ENCODE measurements at regions not wholly inside any gene's neighbourhood (a gene's known extent, or its start where the extent isn't known, plus 50 kb on each side); places are given as distances from the start of the nearest gene placed in this dataset.

DNA sequence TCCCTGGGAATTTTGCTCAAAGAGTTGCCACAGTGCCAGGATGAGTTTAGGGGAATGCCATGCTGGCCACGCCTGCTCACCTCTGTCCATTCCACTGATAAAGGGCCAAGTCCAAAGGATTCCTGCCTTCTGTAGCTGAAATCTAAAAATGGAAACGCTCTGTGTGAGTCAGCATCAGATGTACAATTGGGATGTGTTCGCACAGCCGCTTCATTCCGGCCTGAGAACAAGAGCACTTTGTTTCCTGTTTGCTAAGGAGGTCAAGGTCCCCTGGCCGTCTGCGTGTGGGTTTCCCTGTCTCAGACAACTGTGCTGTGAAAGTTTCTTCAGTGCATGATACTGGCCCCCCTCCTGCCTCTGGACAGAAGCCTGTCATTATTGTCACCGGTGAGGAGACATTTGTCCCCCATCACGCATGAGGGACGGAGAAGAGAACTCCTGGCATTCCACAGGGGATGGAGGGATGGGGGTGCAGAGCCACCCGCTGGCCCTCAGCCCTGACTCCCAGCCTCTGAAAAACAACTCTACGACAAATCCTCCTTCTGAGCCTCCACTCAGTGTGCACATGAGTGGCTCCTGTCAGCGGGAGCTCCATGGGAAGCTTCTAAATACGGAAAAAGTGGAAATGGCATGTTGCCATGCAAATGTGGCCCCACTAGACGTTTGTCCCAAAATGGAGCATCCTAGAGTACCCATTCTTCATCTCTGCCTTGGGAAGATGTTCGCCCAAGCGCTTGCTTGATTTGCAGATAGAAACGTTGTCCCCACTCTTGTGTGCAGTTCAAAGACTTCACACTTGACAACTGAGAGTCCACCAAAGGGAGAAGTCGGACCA lies 143.5 kb upstream of the AFDN start:
- Histone ChIP-seq H3K4me3 (no peak overlapping the region), H3K9me3 (no peaks in the 10 kb centered on the region), H3K4me1 (peaks cover 21% of the 10 kb centered on the region), H3K27ac (peak overlapping the region; percentile 65 to 70), H3K4me2 (peak overlapping the region; percentile 66)
- ChIA-PET CTCF (no interaction called here), POLR2A (no interaction called here)
- TF ChIP-seq JUNB (IDR thresholded peaks at IDR 0.05): no peak
- TF ChIP-seq FOSL2 (IDR thresholded peaks at IDR 0.05): no peak
- TF ChIP-seq FOSL2 (CRISPR knock-in tag; IDR thresholded peaks at IDR 0.05): peak; percentile 69
- 59% methylated on average over 16 of the region's 19 CpGs for WGBS (ENCODE audit: missing lambda C conversion rate)
- no peak for FAIRE-seq
- DNase-seq (ENCODE audit: low read depth in 1 of 2, low spot score in 1 of 2): peak; percentile 15 to 86
- ATAC-seq: peak; percentile 75 to 93

DNA sequence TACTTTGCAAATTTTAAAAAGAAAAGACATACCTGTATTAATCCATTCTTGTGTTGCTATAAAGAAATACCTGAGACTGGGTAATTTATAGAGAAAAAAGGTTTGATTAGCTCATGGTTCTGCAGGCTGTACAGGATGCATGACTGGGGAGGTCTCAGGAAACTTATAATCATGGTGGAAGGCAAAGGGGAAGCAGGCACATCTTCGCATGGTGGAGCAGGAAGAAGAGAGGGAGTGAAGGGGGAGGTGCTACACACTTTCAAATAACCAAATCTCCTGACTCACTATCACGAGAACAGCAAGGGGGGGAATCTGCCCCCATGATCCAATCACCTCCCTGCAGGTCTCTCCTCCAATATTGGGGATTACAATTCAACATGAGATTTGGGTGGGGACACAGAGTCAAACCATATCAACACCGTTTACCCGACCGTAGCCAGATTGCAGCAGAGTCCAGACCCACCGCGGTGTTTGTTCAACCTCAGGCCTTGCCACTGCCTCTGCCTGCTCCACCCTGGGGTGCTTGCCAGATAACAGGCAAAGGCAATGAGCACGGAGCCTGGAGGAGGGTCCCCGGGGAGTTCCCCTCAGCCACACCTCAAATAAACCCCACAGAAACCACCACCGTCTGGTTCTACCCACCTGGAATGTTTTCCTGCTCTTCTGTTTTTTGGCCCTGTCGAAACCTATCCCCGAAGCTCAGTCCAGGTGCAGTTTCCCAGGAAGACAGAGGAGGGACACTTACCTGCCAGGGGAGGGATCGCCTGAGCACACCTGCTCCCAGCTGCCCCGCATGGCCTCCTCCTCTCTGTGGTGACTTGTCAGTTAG lies 142.2 kb upstream of the AFDN start:
- no peak overlapping the region for H3K4me3 ChIP-seq
- DNase-seq (ENCODE audit: low read depth in 1 of 2, low spot score in 1 of 2) (no peak), ATAC-seq (no peak), FAIRE-seq (no peak)
- POLR2A ChIA-PET: no interaction called here
- 74% methylated on average over 14 of the region's 14 CpGs for WGBS (ENCODE audit: missing lambda C conversion rate)
- CTCF ChIA-PET: no interaction called here
- peak overlapping the region in 1 of 2 experiments; percentile 70; a peak in 1 of 6 replicates for H3K27ac ChIP-seq
- no peaks in the 10 kb centered on the region for H3K9me3 ChIP-seq
- no peak overlapping the region for H3K4me2 ChIP-seq
- TF ChIP-seq SREBF2 (IDR thresholded peaks at IDR 0.05): no peak
- no peak for TF ChIP-seq ZSCAN20 (CRISPR knock-in tag; IDR thresholded peaks at IDR 0.05)
- TF ChIP-seq POLR2AphosphoS2 (conservative IDR thresholded peaks at IDR 0.05; ENCODE audit: low read length): no peak
- no peak for TF ChIP-seq EP300 (IDR thresholded peaks at IDR 0.05)
- TF ChIP-seq MAFK (IDR thresholded peaks at IDR 0.05; ENCODE audit: partially characterized antibody): no peak
- no peak for TF ChIP-seq ZC3H11A (IDR thresholded peaks at IDR 0.05)
- no peak for TF ChIP-seq FOXS1 (CRISPR knock-in tag; IDR thresholded peaks at IDR 0.05)
- TF ChIP-seq FOSB (CRISPR knock-in tag; IDR thresholded peaks at IDR 0.05): no peak
- TF ChIP-seq ESRRA (IDR thresholded peaks at IDR 0.05; ENCODE audit: borderline replicate concordance, low read length): no peak
- TF ChIP-seq HOXB5 (CRISPR knock-in tag; IDR thresholded peaks at IDR 0.05): no peak
- TF ChIP-seq RARB (CRISPR knock-in tag; IDR thresholded peaks at IDR 0.05): no peak
- no peak for TF ChIP-seq MAZ (IDR thresholded peaks at IDR 0.05; ENCODE audit: borderline replicate concordance, low read depth, low read length)
- TF ChIP-seq, protein P1, sequence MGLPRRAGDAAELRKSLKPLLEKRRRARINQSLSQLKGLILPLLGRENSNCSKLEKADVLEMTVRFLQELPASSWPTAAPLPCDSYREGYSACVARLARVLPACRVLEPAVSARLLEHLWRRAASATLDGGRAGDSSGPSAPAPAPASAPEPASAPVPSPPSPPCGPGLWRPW (IDR thresholded peaks at IDR 0.05): no peak
- TF ChIP-seq, protein P2, sequence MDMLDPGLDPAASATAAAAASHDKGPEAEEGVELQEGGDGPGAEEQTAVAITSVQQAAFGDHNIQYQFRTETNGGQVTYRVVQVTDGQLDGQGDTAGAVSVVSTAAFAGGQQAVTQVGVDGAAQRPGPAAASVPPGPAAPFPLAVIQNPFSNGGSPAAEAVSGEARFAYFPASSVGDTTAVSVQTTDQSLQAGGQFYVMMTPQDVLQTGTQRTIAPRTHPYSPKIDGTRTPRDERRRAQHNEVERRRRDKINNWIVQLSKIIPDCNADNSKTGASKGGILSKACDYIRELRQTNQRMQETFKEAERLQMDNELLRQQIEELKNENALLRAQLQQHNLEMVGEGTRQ (IDR thresholded peaks at IDR 0.05): no peak
- TF ChIP-seq, protein P3, sequence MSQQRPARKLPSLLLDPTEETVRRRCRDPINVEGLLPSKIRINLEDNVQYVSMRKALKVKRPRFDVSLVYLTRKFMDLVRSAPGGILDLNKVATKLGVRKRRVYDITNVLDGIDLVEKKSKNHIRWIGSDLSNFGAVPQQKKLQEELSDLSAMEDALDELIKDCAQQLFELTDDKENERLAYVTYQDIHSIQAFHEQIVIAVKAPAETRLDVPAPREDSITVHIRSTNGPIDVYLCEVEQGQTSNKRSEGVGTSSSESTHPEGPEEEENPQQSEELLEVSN (IDR thresholded peaks at IDR 0.05; ENCODE audit: borderline replicate concordance, low read depth): no peak
- TF ChIP-seq, protein P4, sequence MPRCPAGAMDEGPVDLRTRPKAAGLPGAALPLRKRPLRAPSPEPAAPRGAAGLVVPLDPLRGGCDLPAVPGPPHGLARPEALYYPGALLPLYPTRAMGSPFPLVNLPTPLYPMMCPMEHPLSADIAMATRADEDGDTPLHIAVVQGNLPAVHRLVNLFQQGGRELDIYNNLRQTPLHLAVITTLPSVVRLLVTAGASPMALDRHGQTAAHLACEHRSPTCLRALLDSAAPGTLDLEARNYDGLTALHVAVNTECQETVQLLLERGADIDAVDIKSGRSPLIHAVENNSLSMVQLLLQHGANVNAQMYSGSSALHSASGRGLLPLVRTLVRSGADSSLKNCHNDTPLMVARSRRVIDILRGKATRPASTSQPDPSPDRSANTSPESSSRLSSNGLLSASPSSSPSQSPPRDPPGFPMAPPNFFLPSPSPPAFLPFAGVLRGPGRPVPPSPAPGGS (IDR thresholded peaks at IDR 0.05): no peak
- TF ChIP-seq HEYL (CRISPR knock-in tag; IDR thresholded peaks at IDR 0.05): no peak
- TF ChIP-seq, protein P5, sequence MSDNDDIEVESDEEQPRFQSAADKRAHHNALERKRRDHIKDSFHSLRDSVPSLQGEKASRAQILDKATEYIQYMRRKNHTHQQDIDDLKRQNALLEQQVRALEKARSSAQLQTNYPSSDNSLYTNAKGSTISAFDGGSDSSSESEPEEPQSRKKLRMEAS (IDR thresholded peaks at IDR 0.05): no peak
- no peak for TF ChIP-seq RAD21 (conservative IDR thresholded peaks at IDR 0.05 in 1 of 2, IDR thresholded peaks at IDR 0.05 in 1 of 2)
- no peak for TF ChIP-seq JUNB (IDR thresholded peaks at IDR 0.05)
- peaks cover 21% of the 10 kb centered on the region for H3K4me1 ChIP-seq
